ENCODE measurements at regions not wholly inside any gene's neighbourhood (a gene's known extent, or its start where the extent isn't known, plus 50 kb on each side); places are given as distances from the start of the nearest gene placed in this dataset.

DNA sequence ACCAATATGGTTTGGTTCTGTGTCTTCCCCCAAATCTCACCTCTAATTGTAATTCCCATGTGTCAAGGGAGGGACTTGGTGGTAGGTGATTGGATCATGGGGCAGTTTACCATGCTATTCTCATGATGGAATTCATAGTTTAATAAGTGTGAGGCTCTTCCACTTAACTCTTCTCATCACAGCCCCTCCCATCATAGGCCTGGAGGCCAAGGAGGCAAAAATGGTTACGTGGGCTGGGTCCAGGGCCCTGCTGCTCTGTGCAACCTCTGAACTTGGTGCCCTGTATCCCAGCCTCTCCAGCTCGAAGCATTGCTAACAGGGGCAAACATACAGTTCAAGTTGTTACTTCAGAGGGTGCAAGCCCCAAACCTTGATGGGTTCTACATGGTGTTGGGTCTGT lies 232.7 kb downstream of the ADGRG6 start:
- Histone ChIP-seq H3K27ac (no peak overlapping the region), H3K9me3 (no peaks in the 10 kb centered on the region), H3K4me3 (no peak overlapping the region), H3K27me3 (no peaks in the 10 kb centered on the region), H3K36me3 (no peaks in the 10 kb centered on the region), H3K4me1 (no peaks in the 10 kb centered on the region)
- TF ChIP-seq, protein P1, sequence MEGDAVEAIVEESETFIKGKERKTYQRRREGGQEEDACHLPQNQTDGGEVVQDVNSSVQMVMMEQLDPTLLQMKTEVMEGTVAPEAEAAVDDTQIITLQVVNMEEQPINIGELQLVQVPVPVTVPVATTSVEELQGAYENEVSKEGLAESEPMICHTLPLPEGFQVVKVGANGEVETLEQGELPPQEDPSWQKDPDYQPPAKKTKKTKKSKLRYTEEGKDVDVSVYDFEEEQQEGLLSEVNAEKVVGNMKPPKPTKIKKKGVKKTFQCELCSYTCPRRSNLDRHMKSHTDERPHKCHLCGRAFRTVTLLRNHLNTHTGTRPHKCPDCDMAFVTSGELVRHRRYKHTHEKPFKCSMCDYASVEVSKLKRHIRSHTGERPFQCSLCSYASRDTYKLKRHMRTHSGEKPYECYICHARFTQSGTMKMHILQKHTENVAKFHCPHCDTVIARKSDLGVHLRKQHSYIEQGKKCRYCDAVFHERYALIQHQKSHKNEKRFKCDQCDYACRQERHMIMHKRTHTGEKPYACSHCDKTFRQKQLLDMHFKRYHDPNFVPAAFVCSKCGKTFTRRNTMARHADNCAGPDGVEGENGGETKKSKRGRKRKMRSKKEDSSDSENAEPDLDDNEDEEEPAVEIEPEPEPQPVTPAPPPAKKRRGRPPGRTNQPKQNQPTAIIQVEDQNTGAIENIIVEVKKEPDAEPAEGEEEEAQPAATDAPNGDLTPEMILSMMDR (IDR thresholded peaks at IDR 0.05), result no peak
- DNase-seq, result no peak
- no peak for ATAC-seq
- intact Hi-C loops (cut with DNase I), result no loop called here

DNA sequence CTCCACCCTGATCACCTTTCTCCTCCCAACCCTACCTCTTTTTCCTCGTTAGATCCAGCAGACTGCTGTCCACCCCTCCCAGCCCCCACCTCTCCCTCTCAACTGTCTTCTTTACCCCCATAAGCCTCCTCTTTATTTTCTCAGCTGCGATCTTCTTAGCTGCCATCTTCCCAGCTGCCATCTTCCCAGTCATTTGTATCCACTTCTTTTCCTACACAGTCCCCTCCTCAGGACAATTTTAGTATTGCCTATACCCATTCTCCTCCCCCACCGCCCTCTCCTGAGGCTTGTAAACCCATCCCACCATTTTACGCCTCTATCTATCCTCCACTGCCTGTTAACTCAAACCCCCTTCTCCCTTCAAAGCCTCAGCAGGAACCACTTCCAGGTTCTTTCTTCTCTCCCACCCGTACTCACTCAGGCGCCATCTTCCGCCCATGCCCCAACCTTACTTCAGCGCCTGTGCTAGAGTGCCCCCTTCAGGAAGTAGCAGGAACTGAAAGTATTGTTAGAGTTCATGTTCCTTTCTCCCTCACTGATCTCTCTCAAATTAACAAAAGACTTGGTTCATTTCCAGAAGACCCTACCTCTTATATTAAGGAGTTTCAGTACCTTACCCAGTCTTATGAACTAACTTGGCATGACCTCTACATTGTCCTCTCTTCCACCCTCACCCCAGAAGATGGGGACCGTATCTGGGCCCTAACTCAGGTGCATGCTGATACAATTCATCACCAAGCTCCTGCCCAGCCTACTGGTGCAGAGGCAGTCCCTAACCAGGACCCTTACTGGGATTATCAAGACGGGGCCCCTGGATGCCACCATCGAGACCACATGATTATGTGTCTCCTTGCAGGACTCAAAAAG lies 236.0 kb downstream of the ADGRG6 start:
- DNase-seq (no peak), ATAC-seq (no peak)
- no peak overlapping the region for H3K27ac ChIP-seq
- intact Hi-C loops (cut with DNase I), result no loop called here
- H3K4me1 ChIP-seq, result no peaks in the 10 kb centered on the region
- H3K9me3 ChIP-seq, result no peaks in the 10 kb centered on the region
- H3K36me3 ChIP-seq, result no peaks in the 10 kb centered on the region
- H3K27me3 ChIP-seq, result no peaks in the 10 kb centered on the region
- TF ChIP-seq, protein P1 (IDR thresholded peaks at IDR 0.05), result peak; percentile 49
- H3K4me3 ChIP-seq, result no peak overlapping the region

DNA sequence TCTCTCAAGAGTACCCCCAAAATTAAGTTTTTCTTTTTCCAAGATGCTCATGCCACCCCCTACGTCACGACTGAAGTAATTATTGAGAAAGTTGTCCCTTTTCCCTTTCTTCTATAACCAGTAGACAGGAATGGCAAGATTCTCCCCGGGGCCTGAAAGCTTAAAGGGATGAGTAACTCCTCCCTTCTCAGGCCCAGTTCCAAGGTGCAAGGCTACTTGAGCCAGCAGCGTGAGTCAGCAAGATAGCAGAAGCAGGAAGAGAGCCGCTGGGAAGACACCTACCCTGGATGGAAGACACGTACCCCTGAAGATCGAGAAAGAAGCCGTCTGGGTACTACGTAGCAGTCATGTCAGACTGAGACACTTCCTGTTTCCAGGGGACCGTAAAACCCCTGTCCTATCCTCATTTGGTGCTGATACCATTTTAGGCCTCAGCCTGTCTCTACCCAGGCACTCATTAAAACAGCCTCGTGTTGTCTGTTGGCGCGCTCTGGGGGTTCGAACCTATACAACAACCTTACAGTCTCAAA lies 241.0 kb downstream of the ADGRG6 start:
- Histone ChIP-seq H3K9me3 (no peaks in the 10 kb centered on the region), H3K4me1 (no peaks in the 10 kb centered on the region), H3K4me3 (no peak overlapping the region), H3K27me3 (no peaks in the 10 kb centered on the region), H3K27ac (no peak overlapping the region), H3K36me3 (no peaks in the 10 kb centered on the region)
- ATAC-seq (no peak), DNase-seq (no peak)
- intact Hi-C loops (cut with DNase I), result no loop called here
- TF ChIP-seq, protein P1 (IDR thresholded peaks at IDR 0.05), result no peak

DNA sequence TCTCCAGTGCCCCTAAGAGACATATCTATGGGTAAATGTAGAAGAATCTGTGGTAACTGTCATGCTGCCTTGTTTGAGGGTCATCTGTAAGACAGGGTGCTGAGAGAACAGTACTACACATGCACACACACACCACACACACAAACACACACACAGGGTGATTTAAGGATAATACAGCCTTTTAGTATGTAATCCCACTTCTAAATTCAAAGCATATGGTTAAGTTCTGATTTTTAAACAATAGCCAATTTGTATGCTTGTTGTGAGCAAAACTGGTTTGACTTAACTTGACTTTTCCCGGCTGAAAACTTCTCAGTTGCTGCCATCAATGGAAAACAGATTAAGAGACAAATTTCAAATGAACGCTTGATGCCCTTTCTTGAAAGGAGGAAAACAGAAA lies 241.8 kb downstream of the ADGRG6 start:
- no peaks in the 10 kb centered on the region for H3K36me3 ChIP-seq
- H3K4me1 ChIP-seq, result no peaks in the 10 kb centered on the region
- TF ChIP-seq, protein P1 (IDR thresholded peaks at IDR 0.05), result no peak
- no peaks in the 10 kb centered on the region for H3K9me3 ChIP-seq
- intact Hi-C loops (cut with DNase I), result no loop called here
- no peak for ATAC-seq
- no peak overlapping the region for H3K27ac ChIP-seq
- H3K4me3 ChIP-seq, result no peak overlapping the region
- no peak for DNase-seq
- H3K27me3 ChIP-seq, result no peaks in the 10 kb centered on the region

DNA sequence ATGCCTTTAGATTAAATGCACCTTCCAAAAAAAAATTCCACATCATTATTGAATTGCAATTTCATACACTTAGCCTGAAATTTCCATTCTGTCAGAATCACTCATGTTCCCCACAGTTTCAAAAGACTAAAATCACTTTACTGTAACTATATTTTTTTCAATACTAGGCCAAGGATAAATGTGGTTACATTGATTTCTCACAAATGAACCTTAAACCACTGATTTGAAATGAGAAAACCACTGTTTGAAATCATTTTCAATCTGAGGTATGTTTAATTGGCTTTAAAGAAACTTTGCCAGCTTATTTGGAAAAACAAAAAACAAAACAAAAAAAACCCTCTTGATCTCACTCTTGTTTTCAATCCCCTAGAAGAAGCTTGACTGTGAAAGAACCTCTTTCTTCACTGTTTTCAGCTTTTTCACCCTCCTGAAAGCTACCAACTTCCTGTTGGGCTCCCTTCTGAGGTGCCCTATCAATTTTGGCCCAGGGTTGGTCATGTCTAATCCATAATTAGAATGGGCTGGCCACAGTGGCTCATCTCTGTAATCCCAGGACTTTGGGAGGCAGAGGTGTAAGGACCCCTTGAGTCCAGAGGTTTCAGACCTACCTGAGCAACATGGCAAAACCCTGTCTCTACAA lies 242.5 kb downstream of the ADGRG6 start:
- H3K4me1 ChIP-seq, result no peaks in the 10 kb centered on the region
- ATAC-seq (no peak), DNase-seq (no peak)
- H3K36me3 ChIP-seq, result no peaks in the 10 kb centered on the region
- no peak overlapping the region for H3K4me3 ChIP-seq
- no peaks in the 10 kb centered on the region for H3K27me3 ChIP-seq
- no peaks in the 10 kb centered on the region for H3K9me3 ChIP-seq
- TF ChIP-seq, protein P1 (IDR thresholded peaks at IDR 0.05), result no peak
- H3K27ac ChIP-seq, result no peak overlapping the region
- intact Hi-C loops (cut with DNase I), result no loop called here

Measured in upper lobe of right lung (tissue), 1 donor.